IPS-18c (cell line): ENCODE measurements at regions not wholly inside any gene's neighbourhood (a gene's known extent, or its start where the extent isn't known, plus 50 kb on each side); places are given as distances from the start of the nearest gene placed in this dataset.
A peak's percentile ranks its signal among the peaks of the same experiment; 100 is the strongest.
"Not testable (repeated sequence)": the region's sequence is repeated elsewhere in the genome, so short reads cannot be mapped to it uniquely, and the experiment has no call there.

Experiments
- H3K4me3 ChIP-seq: 2 replicates; pipeline ENCODE4 v1.7.0; 2013; ENCODE audit warnings: low read depth, mild to moderate bottlenecking, low read length, moderate library complexity; ENCODE audit not compliant: insufficient read depth
- H3K9me3 ChIP-seq: one replicate; pipeline ENCODE4 v1.6.1; 2013; ENCODE audit warnings: mild to moderate bottlenecking, low read length, moderate library complexity; ENCODE audit not compliant: control insufficient read depth, insufficient read depth

- H3K4me3 ChIP-seq, result peak overlapping the region; percentile 9; the same call in 1 of the 2 replicates
- peaks cover 58% of the 10 kb centered on the region for H3K9me3 ChIP-seq
Observed at GRCh38 chr21:9011916-9012315, 1509.5 kb upstream of the TPTE start.

- Histone ChIP-seq H3K4me3 (peak overlapping the region; percentile 6; the same call in 1 of the 2 replicates), H3K9me3 (peaks cover 57% of the 10 kb centered on the region)
Observed at GRCh38 chr21:9013502-9014242, 1507.7 kb upstream of the TPTE start.

- Histone ChIP-seq H3K4me3 (peak overlapping the region; percentile 6; the same call in 1 of the 2 replicates), H3K9me3 (peaks cover 55% of the 10 kb centered on the region)
Observed at GRCh38 chr21:9014243-9014734, 1507.1 kb upstream of the TPTE start.

- H3K9me3 ChIP-seq, result peaks cover 52% of the 10 kb centered on the region
- peak overlapping the region; percentile 25; the same call in 1 of the 2 replicates for H3K4me3 ChIP-seq
Observed at GRCh38 chr21:9015483-9016197, 1505.7 kb upstream of the TPTE start.

- not testable (repeated sequence) for H3K4me3 ChIP-seq
- H3K9me3 ChIP-seq, result peaks cover 39% of the 10 kb centered on the region
Observed at GRCh38 chr21:9017206-9017605, 1504.2 kb upstream of the TPTE start.

GRCh38 chr21:9018731-9019253, 1502.6 kb upstream of the TPTE start:
- H3K9me3 ChIP-seq, result peaks cover 29% of the 10 kb centered on the region
- not testable (repeated sequence) for H3K4me3 ChIP-seq

GRCh38 chr21:9024006-9024767, 1497.2 kb upstream of the TPTE start:
- peaks cover 12% of the 10 kb centered on the region for H3K9me3 ChIP-seq
- not testable (repeated sequence) for H3K4me3 ChIP-seq

GRCh38 chr21:9026729-9027416, 1494.5 kb upstream of the TPTE start:
- not testable (repeated sequence) for H3K4me3 ChIP-seq
- H3K9me3 ChIP-seq, result peaks cover 24% of the 10 kb centered on the region

- not testable (repeated sequence) for H3K4me3 ChIP-seq
- peaks cover 24% of the 10 kb centered on the region for H3K9me3 ChIP-seq
Observed at GRCh38 chr21:9027417-9027800, 1494.0 kb upstream of the TPTE start.

GRCh38 chr21:9028624-9029431, 1492.6 kb upstream of the TPTE start:
- H3K9me3 ChIP-seq, result peaks cover 22% of the 10 kb centered on the region

GRCh38 chr21:9030141-9030665, 1491.2 kb upstream of the TPTE start:
- H3K4me3 ChIP-seq, result not testable (repeated sequence)
- H3K9me3 ChIP-seq, result peaks cover 20% of the 10 kb centered on the region

More at GRCh38 chr21:9028624-9029431, 1492.6 kb upstream of the TPTE start:
- H3K4me3 ChIP-seq, result not testable (repeated sequence)

- not testable (repeated sequence) for H3K4me3 ChIP-seq
- H3K9me3 ChIP-seq, result peaks cover 20% of the 10 kb centered on the region
Observed at GRCh38 chr21:9031482-9032374, 1489.7 kb upstream of the TPTE start.

- H3K9me3 ChIP-seq, result peaks cover 18% of the 10 kb centered on the region
- H3K4me3 ChIP-seq, result not testable (repeated sequence)
Observed at GRCh38 chr21:9032547-9032946, 1488.8 kb upstream of the TPTE start.

GRCh38 chr21:9033295-9033694, 1488.1 kb upstream of the TPTE start:
- H3K9me3 ChIP-seq, result peaks cover 20% of the 10 kb centered on the region
- H3K4me3 ChIP-seq, result not testable (repeated sequence)
